Activated T-cell treated with anti-CD3 and anti-CD28 coated beads, Interleukin-2, amount 50 U/mL, for 1 hour (primary cell): ENCODE measurements at regions not wholly inside any gene's neighbourhood (a gene's known extent, or its start where the extent isn't known, plus 50 kb on each side); places are given as distances from the start of the nearest gene placed in this dataset.

ENCODE experiments used
- DNase-seq: peaks from one replicate; pipeline ENCODE4 v3.0.0-alpha.2; 2020

DNA sequence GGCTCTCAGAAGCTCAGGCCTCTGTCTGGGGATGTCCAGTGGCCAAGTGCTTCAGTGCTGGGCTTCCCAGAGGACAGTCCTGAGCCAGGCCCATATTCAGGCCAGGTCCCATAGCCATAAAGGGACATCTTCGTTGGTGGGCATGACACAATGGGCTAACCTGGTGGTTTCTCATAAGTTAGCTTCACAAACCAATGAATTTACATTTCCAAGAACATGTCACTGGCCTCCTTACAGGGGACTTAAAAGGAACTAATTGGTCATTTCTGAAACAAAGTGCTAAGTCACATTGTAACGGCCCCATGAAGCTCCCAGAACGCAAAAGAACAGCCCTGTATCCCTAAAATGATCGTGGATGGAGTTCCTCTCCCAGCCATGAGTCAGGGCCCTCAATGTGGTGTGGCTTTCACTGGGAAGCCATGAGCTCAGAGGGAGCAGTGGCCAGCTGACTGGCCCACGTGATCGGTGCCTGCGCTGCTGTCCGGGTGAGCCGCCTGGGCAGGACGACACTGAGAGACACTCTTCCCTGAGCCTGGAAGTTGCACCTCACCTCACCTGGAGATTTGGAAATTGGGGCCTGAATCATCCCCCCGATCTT lies 163.7 kb upstream of the APCDD1 start:
- no peak for DNase-seq

DNA sequence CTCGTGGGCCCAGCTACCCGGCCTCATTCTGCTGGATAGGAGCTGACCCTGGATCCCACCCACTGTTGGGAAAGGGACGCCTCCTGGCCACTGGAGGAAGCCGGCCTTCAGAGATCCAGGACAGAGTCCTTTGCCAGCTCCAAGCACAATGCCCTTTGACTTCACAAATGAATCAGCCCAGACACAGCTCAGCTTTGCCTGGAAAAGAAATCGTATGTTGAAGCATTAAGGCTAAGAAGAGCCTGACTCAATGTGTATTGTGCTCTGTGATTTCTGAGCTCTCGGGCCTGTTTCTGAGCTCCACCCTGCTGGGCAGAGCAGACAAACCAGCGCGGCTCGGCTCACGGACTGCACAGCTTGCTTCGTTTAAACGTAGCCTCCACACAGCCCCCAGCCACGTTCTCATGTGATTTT lies 162.9 kb upstream of the APCDD1 start:
- DNase-seq = no peak

DNA sequence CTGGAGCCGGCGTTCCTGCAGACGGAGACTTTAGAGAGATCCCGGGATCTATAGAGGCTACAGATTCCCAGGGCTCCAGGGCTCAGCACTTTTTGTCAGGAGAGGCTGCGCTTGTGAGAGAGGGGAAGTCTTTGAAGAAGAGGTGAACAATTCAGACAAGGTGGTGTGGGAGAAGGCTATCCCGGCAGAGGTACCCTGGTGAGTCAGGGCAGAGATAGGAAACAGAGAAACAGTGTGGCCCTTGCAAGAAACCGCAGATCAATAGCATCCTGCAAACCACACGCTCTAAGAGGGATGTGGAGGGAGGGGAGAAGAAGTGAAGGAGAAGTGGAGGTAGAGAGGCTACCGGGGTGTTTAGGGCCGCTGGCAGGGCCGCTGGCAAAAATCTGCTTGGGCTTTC lies 160.5 kb upstream of the APCDD1 start:
- DNase-seq = no peak

GRCh38 chr18:10295751-10296150 lies 158.7 kb upstream of the APCDD1 start:
- no peak for DNase-seq

DNA sequence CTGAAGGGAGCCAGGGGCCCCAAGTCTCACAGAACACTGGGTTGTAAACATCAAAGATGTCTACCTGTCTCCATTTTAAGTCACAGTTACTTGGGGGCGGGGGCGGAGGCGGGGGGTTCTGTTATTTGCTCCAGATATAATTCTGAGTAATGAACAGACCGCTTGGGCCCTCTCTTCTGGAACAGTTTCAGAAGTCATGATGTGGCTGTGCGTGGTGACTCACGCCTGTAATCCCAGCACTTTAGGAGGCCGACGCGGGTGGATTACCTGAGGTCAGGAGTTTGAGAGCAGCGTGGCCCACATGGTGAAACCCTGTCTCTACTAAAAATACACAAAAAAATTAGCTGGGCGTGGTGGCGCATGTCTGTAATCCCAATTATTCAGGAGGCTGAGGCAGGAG lies 157.9 kb upstream of the APCDD1 start:
- no peak for DNase-seq

DNA sequence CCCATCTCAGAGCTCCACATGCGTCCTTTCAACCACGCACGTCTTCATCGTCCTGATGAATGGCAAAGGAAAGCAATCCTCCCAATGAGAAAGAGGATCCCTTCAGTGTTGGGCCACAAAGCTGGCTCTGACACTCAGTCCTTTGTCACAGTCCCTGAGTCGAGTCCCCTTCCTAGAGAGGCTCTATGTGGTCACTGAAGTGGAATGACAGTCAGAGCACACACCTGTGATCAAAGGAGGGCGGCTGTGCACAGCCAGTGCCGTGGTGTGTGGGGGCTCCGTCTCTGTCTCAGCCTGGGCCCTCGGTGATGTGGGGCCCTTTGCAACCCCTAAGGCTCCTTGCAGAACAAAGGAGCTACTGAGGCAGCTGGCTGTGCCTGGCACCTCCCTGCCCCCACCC lies 157.3 kb upstream of the APCDD1 start:
- no peak for DNase-seq

DNA sequence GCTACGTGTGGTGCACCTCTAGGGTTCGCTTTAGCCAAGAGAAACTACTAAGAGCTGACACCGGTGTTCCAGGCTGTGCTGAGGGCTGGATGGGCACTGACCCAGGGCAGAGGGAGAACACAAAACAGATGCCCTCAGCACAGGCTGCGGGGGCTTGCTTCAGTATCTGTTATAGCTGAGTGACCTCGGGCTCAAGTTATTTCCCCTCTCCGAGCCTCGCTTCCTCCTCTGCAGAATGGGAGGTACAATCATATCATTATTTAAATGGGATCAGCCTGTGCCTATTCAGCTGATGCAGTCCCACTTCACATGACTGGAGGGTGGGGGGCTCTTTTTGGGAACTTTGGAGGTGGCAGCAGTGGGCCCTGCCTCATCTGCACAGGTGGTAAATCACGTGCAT lies 156.1 kb upstream of the APCDD1 start:
- DNase-seq = no peak

- no peak for DNase-seq
Observed at GRCh38 chr18:10299643-10300042, 154.8 kb upstream of the APCDD1 start.

DNA sequence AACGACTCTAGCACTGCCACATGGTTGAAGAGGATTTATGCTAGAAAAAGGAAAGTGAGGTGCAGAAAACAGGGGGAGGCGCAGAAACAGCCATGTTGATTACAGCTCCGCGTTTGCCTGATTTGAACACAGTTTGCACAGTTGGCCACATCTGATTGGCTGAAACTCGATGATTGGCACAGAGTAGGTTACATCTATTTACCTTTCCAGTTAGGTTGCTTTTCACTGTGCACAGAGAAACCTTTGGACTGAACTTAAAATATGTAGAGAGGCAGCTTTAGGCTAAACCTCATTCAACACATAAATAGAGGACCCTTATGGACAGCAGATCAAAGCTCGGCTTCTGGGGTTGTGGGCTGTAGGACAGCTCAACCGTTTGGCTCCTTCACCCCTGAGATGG lies 153.7 kb upstream of the APCDD1 start:
- DNase-seq = no peak

- no peak for DNase-seq
Observed at GRCh38 chr18:10301831-10302483, 152.5 kb upstream of the APCDD1 start.

DNA sequence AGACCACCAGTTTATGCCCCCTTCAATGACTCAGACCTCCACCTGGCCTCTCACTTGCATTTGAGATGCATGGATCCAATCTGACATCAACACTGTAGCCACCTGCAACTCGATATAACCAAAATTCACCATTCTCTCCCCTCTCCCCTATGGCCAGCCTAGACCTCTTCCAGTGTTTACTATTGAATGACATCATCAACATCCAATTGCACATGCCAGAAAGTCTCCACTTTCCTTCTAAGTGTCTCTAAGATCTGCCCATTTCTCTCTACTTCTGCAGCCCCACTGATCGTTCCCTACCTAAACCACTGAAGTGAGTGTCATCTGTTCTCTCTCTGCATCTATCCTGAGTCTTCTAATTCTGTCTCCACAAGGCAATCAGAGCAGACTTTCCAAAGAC lies 151.3 kb upstream of the APCDD1 start:
- DNase-seq = no peak

GRCh38 chr18:10304853-10305252 lies 149.6 kb upstream of the APCDD1 start:
- DNase-seq = no peak

- no peak for DNase-seq
Observed at GRCh38 chr18:10306779-10307178, 147.7 kb upstream of the APCDD1 start.

DNA sequence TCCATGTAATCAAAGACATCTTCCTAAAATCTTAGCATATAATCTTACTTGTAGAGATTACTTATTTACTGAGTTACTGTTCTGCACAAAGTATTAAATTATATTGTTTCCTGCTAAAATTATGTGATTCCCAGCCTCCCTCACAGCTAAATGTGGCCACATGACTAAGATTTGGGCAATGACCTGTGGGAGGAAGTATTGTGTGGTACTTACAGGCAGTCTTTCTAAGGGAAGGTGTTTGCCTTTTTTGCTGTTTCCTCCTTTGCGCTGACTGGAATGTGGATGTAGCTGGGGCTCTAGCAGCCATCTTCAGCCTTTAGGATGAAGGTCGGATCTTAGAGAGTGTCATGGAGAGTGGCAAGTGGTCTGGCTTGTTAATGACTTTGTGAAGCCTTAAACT lies 146.3 kb upstream of the APCDD1 start:
- no peak for DNase-seq

DNA sequence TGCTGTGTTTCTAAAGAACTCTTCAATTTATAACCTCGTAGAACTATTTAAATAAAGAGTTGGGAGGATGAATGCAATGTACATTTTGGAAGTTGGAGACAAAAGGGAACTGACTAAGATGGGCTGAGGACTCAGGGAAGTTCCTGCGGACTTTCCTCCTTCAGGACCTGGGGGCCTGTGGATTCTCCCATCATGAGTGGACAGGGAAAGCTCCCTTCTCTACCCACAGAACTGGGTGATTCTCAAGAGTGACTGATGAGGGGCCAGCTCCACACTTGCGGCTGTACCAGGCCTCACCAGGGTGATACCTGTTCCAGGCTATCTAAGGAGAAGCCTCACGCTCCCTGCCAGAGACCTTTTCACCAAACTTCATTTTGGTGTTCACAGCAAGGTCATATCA lies 143.8 kb upstream of the APCDD1 start:
- DNase-seq = no peak

DNA sequence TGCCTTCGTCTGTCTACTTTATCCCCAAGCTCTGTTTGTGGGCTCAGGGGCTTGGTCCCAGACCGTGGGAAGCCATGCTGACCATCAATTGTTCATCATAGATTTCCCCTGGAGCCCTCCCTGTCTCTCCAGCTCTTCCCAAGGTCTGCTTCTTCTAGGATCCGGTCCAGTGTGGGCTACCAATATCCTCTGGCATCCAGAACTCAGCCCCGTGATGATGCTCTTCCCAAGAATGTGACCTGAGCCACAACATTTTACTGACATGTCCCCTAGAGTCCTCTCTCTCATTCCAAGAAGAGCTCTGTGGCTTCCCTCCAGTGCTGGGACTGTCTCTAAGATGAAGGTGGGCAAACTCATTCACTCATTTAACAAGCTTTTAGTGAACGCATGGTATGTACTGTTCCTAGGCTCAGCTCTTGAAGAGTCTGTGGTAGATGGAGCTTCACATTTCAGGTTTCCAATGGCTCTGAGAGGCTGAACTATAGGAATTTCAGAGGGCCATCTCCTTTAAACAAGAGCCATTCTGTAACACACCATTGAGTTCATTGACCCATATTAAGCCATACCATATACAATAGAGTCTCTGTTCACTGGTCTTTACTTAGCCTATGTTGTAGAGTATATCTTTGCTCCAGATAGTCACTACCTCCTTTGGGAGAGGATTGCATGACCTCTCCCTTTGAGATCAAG lies 142.0 kb upstream of the APCDD1 start:
- DNase-seq = no peak

GRCh38 chr18:10313016-10313342 lies 141.5 kb upstream of the APCDD1 start:
- no peak for DNase-seq

DNA sequence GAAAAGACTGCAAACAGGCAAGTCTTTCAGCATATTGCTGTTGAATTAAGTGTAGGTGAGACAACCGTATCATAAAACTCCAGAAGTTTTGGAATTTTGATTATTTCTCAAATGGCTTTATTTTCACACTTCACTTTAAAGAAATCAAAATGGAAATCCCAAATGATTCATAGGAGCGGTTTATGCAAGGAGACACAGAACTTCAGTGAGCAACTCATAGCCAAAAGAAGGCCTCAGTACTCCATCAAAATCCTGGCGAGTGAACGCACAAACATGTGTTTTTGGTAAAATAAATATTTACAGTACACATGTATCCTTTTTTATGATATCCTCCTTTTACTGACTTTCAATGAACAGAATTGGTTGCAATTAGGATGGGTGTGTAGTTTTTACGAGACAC lies 140.4 kb upstream of the APCDD1 start:
- no peak for DNase-seq

DNA sequence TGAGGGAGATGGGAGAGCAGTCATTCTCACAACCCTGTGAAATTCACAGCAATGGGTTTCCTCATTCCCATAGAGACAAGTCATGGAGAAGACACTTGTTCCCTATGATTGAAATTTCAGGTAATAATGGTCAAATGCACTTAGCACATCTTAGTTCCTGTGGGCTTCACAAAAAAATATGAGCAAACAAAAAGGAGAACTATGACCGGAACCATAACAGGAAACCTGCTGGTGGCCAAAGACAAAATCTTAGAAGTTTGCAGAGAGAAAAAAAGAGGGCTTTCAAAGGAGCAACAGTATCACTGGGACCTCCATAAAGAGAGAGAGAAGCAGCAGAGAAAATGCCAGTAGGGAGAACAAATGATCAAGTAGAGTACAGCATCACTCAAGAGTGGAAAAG lies 138.9 kb upstream of the APCDD1 start:
- no peak for DNase-seq

DNA sequence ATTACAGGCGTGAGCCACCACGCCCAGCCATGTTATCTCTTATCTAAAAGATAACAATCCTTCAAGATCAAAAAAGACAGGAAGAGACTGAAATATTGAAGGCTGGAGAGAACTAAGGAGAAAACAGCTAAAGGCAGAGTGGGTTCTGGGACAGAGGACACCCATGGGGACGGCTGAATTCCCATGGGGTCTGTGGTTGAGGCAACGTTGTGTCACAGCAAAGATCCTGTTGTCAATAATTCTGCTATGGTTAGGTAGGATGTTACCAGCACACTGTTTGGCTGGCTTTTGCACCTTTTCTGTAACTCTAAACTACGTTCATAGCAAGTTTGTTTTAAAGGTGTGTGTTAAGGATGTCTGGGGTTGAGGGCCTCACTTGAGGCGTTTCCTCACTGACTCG lies 137.7 kb upstream of the APCDD1 start:
- DNase-seq = no peak

DNA sequence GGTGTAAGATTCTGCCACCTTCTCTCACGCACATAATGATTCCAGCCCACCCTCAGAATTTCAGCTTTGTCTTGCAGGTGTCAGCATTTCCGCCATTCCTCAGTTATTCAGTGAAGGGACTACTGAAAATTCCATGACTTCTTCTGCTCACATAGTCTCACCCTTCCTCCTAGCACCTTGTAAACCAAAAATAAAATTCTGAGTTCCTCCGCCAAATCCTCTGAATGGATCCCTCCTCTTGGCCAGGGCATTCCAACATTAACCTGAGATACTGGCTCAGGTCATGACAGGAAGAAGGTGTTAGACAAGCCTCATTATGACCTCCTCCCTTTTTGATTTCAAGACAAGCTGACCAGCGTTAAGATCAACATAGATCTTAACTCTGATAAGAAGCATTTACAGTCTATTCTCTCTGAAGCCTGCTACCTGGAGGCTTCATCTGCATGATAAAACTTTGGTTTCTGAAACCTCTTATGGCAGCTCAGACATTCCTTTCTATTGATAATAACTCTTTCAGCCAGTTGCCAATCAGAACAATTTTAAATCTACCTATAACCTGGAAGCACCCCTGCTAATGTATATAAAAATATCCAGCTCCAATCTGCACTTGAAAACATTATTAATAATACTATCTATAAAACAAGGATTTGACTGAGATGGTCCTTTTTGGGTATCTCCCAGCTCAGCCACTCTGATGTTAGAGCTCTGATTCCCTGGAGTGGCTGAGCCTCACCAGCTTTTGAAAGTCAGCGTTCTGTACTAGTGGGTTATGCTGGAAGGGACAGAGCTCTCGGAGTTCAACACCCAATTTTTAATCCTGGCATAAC lies 136.4 kb upstream of the APCDD1 start:
- no peak for DNase-seq

DNA sequence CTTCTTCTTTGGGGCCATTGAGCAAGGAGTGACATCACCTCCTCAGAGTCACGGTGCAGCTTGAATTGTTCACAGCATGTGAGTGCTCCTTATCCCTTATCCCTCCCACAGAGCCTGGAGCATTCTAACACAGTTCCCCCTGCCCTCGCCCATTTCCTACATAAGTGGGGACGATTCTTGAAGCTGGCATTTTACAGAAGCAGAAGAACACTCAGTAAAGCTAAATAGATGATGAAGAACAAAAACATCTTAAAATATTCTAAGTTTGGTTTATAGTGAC lies 135.8 kb upstream of the APCDD1 start:
- DNase-seq = no peak

GRCh38 chr18:10319026-10319425 lies 135.4 kb upstream of the APCDD1 start:
- no peak for DNase-seq

DNA sequence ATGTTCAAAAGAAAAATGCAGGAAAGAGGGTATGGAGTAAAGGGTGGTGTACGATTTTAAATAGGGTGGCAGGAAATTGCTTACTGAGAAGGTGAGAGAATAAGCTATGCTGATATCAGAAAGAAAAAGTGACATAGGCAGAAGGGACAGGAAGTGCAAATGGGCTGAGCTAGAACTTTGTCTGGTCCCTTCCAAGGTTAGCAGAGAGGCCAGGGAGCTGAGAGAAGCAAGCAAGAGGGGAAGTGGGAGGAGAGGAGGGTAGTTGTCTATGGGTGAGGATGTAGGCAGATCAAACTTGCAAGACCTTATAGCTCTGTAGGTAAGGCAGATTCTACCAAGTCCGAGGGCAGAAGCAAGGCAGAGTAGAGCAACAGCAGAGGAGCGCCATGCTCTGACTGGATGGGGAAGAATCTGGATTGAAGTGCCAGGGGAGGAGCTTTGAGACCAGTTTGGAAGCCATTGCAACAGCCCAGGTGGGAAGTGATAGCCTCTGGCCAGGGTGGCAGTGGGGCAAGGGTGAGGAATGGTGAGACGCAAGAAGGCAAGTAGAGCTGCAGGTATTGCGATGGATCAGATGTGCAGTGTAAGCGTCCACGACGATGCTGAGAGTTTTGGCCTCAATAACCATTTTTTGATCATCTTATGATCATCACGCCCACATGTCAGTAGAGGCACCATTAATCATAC lies 134.4 kb upstream of the APCDD1 start:
- DNase-seq = no peak
